Stimulated activated CD4-positive, alpha-beta T cell treated with anti-CD3 and anti-CD28 coated beads, Interleukin-1b, Interleukin-23, amount 100 ng/mL, for 48 hours (primary cell): ENCODE measurements at regions not wholly inside any gene's neighbourhood (a gene's known extent, or its start where the extent isn't known, plus 50 kb on each side); places are given as distances from the start of the nearest gene placed in this dataset.

Experiments
- DNase-seq: peaks from one replicate; pipeline ENCODE4 v3.0.0-alpha.2; 2020

- no peak for DNase-seq
Observed at GRCh38 chr5:52734557-52734956, 53.2 kb upstream of the ITGA1 start.

DNA sequence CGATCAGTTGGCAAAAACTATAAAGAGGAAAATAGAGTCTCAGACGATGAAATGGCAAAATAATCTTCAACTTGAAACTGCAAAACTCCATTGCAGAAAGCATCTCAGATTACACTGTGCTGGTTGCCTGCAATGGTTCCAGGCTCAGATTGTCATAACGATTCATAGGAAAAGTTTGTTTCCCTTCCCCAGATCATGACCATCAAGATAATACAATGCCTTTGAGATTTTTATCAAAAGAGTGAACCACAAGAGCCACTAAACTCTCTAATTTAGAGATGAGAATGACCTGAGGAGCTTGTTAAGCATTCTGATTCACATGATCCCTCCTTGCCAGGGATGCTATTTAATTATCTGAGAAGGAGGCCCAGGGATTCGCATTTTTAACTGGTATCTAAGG lies 52.6 kb upstream of the ITGA1 start:
- no peak for DNase-seq
